NT2/D1 (cell line): ENCODE measurements at regions not wholly inside any gene's neighbourhood (a gene's known extent, or its start where the extent isn't known, plus 50 kb on each side); places are given as distances from the start of the nearest gene placed in this dataset.

Experiments used
- SUZ12 ChIP-seq: IDR thresholded peaks from 2 replicates; pipeline ENCODE4 v1.6.1; 2011; ENCODE audit not compliant: insufficient read length, insufficient read depth; ENCODE audit errors: extremely low read depth
- YY1 ChIP-seq: IDR thresholded peaks from 2 replicates; pipeline ENCODE4 v1.6.1; 2011; ENCODE audit not compliant: insufficient read length, insufficient read depth
- ZNF274 ChIP-seq: IDR thresholded peaks from 2 replicates; pipeline ENCODE4 v1.6.1; 2011; ENCODE audit warnings: mild to moderate bottlenecking, low read depth, low read length

GRCh38 chr11:10941871-10942270, 84.0 kb upstream of the ZBED5 start:
- TF ChIP-seq ZNF274: no peak
- no peak for TF ChIP-seq YY1
- no peak for TF ChIP-seq SUZ12
